Immature natural killer cell (primary cell): ENCODE measurements at regions not wholly inside any gene's neighbourhood (a gene's known extent, or its start where the extent isn't known, plus 50 kb on each side); places are given as distances from the start of the nearest gene placed in this dataset.
"Not testable (repeated sequence)": the region's sequence is repeated elsewhere in the genome, so short reads cannot be mapped to it uniquely, and the experiment has no call there.

Source experiments
- DNase-seq, 3 donors: peaks; one replicate each; pipeline ENCODE4 v3.0.0; 2022; ENCODE audit warnings: mixed read lengths in 1 of 3
- H3K27ac Mint-ChIP-seq, 6 donors: one replicate each; pipeline ENCODE4 v1.8.0; 2020; ENCODE audit warnings: mixed read lengths in 6 of 6, mild to moderate bottlenecking in 5 of 6, inconsistent platforms in 4 of 6, moderate library complexity in 3 of 6
- H3K27me3 Mint-ChIP-seq, 3 donors: one replicate each; pipeline ENCODE4 v1.8.0; 2020 to 2021; ENCODE audit warnings: low read depth in 3 of 3, mild to moderate bottlenecking in 3 of 3, mixed read lengths in 3 of 3, moderate library complexity in 3 of 3, inconsistent platforms in 1 of 3
- H3K36me3 Mint-ChIP-seq, 3 donors: one replicate each; pipeline ENCODE4 v1.8.0; 2020; ENCODE audit warnings: mixed read lengths in 3 of 3, inconsistent platforms in 2 of 3, mild to moderate bottlenecking in 2 of 3
- H3K4me1 Mint-ChIP-seq, 2 donors: one replicate each; pipeline ENCODE4 v1.8.0; 2020; ENCODE audit warnings: inconsistent platforms in 2 of 2, mild to moderate bottlenecking in 2 of 2, mixed read lengths in 2 of 2, moderate library complexity in 1 of 2
- H3K4me3 Mint-ChIP-seq, 5 donors: one replicate each; pipeline ENCODE4 v1.8.0; 2020; ENCODE audit warnings: mild to moderate bottlenecking in 5 of 5, mixed read lengths in 5 of 5, inconsistent platforms in 3 of 5, moderate library complexity in 3 of 5
- H3K9me3 Mint-ChIP-seq, 6 donors: one replicate each; pipeline ENCODE4 v1.8.0; 2020; ENCODE audit warnings: mild to moderate bottlenecking in 6 of 6, mixed read lengths in 6 of 6, inconsistent platforms in 4 of 6, moderate library complexity in 3 of 6

- H3K4me1 Mint-ChIP-seq, result no peaks in the 10 kb centered on the region
- H3K36me3 Mint-ChIP-seq, result no peaks in the 10 kb centered on the region
Measured at GRCh38 chr2:102871707-102872106, 109.9 kb downstream of the TMEM182 start.

GRCh38 chr2:102872388-102872787 is 110.6 kb downstream of the TMEM182 start:
- no peak overlapping the region for H3K27ac Mint-ChIP-seq
- peaks cover 0 to 3% (median 0%) of the 10 kb centered on the region in 3 donors for H3K27me3 Mint-ChIP-seq
- H3K9me3 Mint-ChIP-seq, result peaks cover 0 to 7% (median 3%) of the 10 kb centered on the region in 6 donors
- no peaks in the 10 kb centered on the region for H3K4me1 Mint-ChIP-seq
- no peaks in the 10 kb centered on the region for H3K36me3 Mint-ChIP-seq
- no peak for DNase-seq
- no peak overlapping the region for H3K4me3 Mint-ChIP-seq

More at GRCh38 chr2:102871707-102872106, 109.9 kb downstream of the TMEM182 start:
- Mint-ChIP-seq H3K4me3 (no peak overlapping the region), H3K9me3 (peaks cover 0 to 4% (median under 1%) of the 10 kb centered on the region in 6 donors), H3K27me3 (peaks cover 0 to 3% (median 0%) of the 10 kb centered on the region in 3 donors), H3K27ac (no peak overlapping the region)
- no peak for DNase-seq

- not testable (repeated sequence) for H3K27ac Mint-ChIP-seq, H3K27me3 Mint-ChIP-seq, H3K4me3 Mint-ChIP-seq, H3K9me3 Mint-ChIP-seq, DNase-seq, H3K36me3 Mint-ChIP-seq, H3K4me1 Mint-ChIP-seq
Measured at GRCh38 chr2:102879513-102879912, 117.7 kb downstream of the TMEM182 start.

GRCh38 chr2:102880731-102881130 is 118.9 kb downstream of the TMEM182 start:
- H3K27me3 Mint-ChIP-seq, result peaks cover 1 to 2% (median 2%) of the 10 kb centered on the region in 3 donors
- H3K4me3 Mint-ChIP-seq, result no peak overlapping the region
- H3K4me1 Mint-ChIP-seq, result no peaks in the 10 kb centered on the region
- H3K36me3 Mint-ChIP-seq, result no peaks in the 10 kb centered on the region
- DNase-seq, result no peak
- no peak overlapping the region for H3K27ac Mint-ChIP-seq
- H3K9me3 Mint-ChIP-seq, result peaks cover 0 to 9% (median 4%) of the 10 kb centered on the region in 6 donors

GRCh38 chr2:102886216-102886893 is 124.5 kb downstream of the TMEM182 start:
- Mint-ChIP-seq H3K9me3 (no peaks in the 10 kb centered on the region), H3K4me1 (no peaks in the 10 kb centered on the region), H3K27me3 (peaks cover 0 to 2% (median 0%) of the 10 kb centered on the region in 3 donors), H3K4me3 (no peak overlapping the region), H3K27ac (no peak overlapping the region), H3K36me3 (peaks cover 0 to 3% (median 0%) of the 10 kb centered on the region in 3 donors)
- no peak for DNase-seq

GRCh38 chr2:102888514-102888913 is 126.7 kb downstream of the TMEM182 start:
- DNase-seq, result no peak
- Mint-ChIP-seq H3K4me3 (no peak overlapping the region), H3K27ac (no peak overlapping the region), H3K9me3 (no peaks in the 10 kb centered on the region), H3K36me3 (peaks cover 0 to 3% (median 0%) of the 10 kb centered on the region in 3 donors), H3K4me1 (no peaks in the 10 kb centered on the region), H3K27me3 (no peaks in the 10 kb centered on the region)

GRCh38 chr2:102891296-102891695 is 129.5 kb downstream of the TMEM182 start:
- H3K36me3 Mint-ChIP-seq, result peaks cover 0 to 3% (median 0%) of the 10 kb centered on the region in 3 donors

GRCh38 chr2:102892698-102893310 is 131.0 kb downstream of the TMEM182 start:
- Mint-ChIP-seq H3K36me3 (no peaks in the 10 kb centered on the region), H3K27me3 (peaks cover 0 to 2% (median 0%) of the 10 kb centered on the region in 3 donors), H3K27ac (no peak overlapping the region), H3K4me3 (no peak overlapping the region), H3K9me3 (peaks cover 0 to 3% (median 0%) of the 10 kb centered on the region in 6 donors), H3K4me1 (no peaks in the 10 kb centered on the region)
- DNase-seq, result no peak

More at GRCh38 chr2:102891296-102891695, 129.5 kb downstream of the TMEM182 start:
- no peak overlapping the region for H3K4me3 Mint-ChIP-seq
- H3K9me3 Mint-ChIP-seq, result no peaks in the 10 kb centered on the region
- H3K27me3 Mint-ChIP-seq, result peaks cover 0 to 2% (median 0%) of the 10 kb centered on the region in 3 donors
- H3K4me1 Mint-ChIP-seq, result no peaks in the 10 kb centered on the region
- no peak for DNase-seq
- H3K27ac Mint-ChIP-seq, result no peak overlapping the region

GRCh38 chr2:102893870-102894269 is 132.0 kb downstream of the TMEM182 start:
- no peak overlapping the region for H3K4me3 Mint-ChIP-seq
- H3K4me1 Mint-ChIP-seq, result no peaks in the 10 kb centered on the region
- H3K36me3 Mint-ChIP-seq, result no peaks in the 10 kb centered on the region

GRCh38 chr2:102895376-102895775 is 133.5 kb downstream of the TMEM182 start:
- no peak overlapping the region for H3K4me3 Mint-ChIP-seq

More at GRCh38 chr2:102893870-102894269, 132.0 kb downstream of the TMEM182 start:
- Mint-ChIP-seq H3K27me3 (peaks cover 0 to 2% (median 0%) of the 10 kb centered on the region in 3 donors), H3K27ac (no peak overlapping the region), H3K9me3 (peaks cover 0 to 5% (median 0%) of the 10 kb centered on the region in 6 donors)
- no peak for DNase-seq

GRCh38 chr2:102909240-102909639 is 147.4 kb downstream of the TMEM182 start:
- not testable (repeated sequence) for H3K4me1 Mint-ChIP-seq, H3K4me3 Mint-ChIP-seq, H3K36me3 Mint-ChIP-seq, H3K9me3 Mint-ChIP-seq, DNase-seq, H3K27ac Mint-ChIP-seq, H3K27me3 Mint-ChIP-seq

More at GRCh38 chr2:102895376-102895775, 133.5 kb downstream of the TMEM182 start:
- Mint-ChIP-seq H3K27ac (no peak overlapping the region), H3K36me3 (no peaks in the 10 kb centered on the region), H3K27me3 (peaks cover 0 to 2% (median 0%) of the 10 kb centered on the region in 3 donors), H3K4me1 (no peaks in the 10 kb centered on the region), H3K9me3 (peaks cover 0 to 5% (median 0%) of the 10 kb centered on the region in 6 donors)
- no peak for DNase-seq

GRCh38 chr2:102910724-102911123 is 148.9 kb downstream of the TMEM182 start:
- no peak for DNase-seq
- H3K27ac Mint-ChIP-seq, result no peak overlapping the region
- H3K4me1 Mint-ChIP-seq, result no peaks in the 10 kb centered on the region
- peaks cover 0 to 1% (median 0%) of the 10 kb centered on the region in 3 donors for H3K27me3 Mint-ChIP-seq
- no peaks in the 10 kb centered on the region for H3K36me3 Mint-ChIP-seq
- peaks cover 0 to 7% (median under 1%) of the 10 kb centered on the region in 6 donors for H3K9me3 Mint-ChIP-seq
- H3K4me3 Mint-ChIP-seq, result no peak overlapping the region

- no peak for DNase-seq
- H3K27me3 Mint-ChIP-seq, result no peaks in the 10 kb centered on the region
- no peaks in the 10 kb centered on the region for H3K4me1 Mint-ChIP-seq
- peaks cover 0 to 24% (median 7%) of the 10 kb centered on the region in 6 donors for H3K9me3 Mint-ChIP-seq
- no peak overlapping the region for H3K4me3 Mint-ChIP-seq
- no peak overlapping the region for H3K27ac Mint-ChIP-seq
- peaks cover 0 to 5% (median 0%) of the 10 kb centered on the region in 3 donors for H3K36me3 Mint-ChIP-seq
Measured at GRCh38 chr2:102915128-102915527, 153.3 kb downstream of the TMEM182 start.

- Mint-ChIP-seq H3K36me3 (peaks cover 0 to 5% (median 0%) of the 10 kb centered on the region in 3 donors), H3K9me3 (peaks cover 0 to 21% (median 4%) of the 10 kb centered on the region in 6 donors), H3K4me3 (no peak overlapping the region), H3K27ac (no peak overlapping the region), H3K27me3 (no peaks in the 10 kb centered on the region), H3K4me1 (no peaks in the 10 kb centered on the region)
- no peak for DNase-seq
Measured at GRCh38 chr2:102922321-102922720, 160.5 kb downstream of the TMEM182 start.
